D721Med (cell line): ENCODE measurements at regions not wholly inside any gene's neighbourhood (a gene's known extent, or its start where the extent isn't known, plus 50 kb on each side); places are given as distances from the start of the nearest gene placed in this dataset.

Source experiments
- DNase-seq: peaks from one replicate; pipeline ENCODE4 v3.0.0; 2011; ENCODE audit warnings: low spot score; ENCODE audit not compliant: insufficient read length
- FAIRE-seq: peaks from 2 replicates; lab custom pipeline; 2011; peaks lifted over from hg19 to GRCh38; lab: Jason Lieb, UNC
- TF ChIP-seq, protein P1 (sequence below): IDR thresholded peaks from 2 replicates; pipeline ENCODE4 v1.5.1; 2012; ENCODE audit warnings: mild to moderate bottlenecking, control low read depth; ENCODE audit not compliant: insufficient read depth; ENCODE audit errors: missing control alignments

GRCh38 chr12:94718114-94718513, 67.8 kb upstream of the TMCC3 start:
- TF ChIP-seq, protein P1, sequence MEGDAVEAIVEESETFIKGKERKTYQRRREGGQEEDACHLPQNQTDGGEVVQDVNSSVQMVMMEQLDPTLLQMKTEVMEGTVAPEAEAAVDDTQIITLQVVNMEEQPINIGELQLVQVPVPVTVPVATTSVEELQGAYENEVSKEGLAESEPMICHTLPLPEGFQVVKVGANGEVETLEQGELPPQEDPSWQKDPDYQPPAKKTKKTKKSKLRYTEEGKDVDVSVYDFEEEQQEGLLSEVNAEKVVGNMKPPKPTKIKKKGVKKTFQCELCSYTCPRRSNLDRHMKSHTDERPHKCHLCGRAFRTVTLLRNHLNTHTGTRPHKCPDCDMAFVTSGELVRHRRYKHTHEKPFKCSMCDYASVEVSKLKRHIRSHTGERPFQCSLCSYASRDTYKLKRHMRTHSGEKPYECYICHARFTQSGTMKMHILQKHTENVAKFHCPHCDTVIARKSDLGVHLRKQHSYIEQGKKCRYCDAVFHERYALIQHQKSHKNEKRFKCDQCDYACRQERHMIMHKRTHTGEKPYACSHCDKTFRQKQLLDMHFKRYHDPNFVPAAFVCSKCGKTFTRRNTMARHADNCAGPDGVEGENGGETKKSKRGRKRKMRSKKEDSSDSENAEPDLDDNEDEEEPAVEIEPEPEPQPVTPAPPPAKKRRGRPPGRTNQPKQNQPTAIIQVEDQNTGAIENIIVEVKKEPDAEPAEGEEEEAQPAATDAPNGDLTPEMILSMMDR = no peak
- no peak for FAIRE-seq
- DNase-seq = no peak

GRCh38 chr12:94717656-94718055, 67.3 kb upstream of the TMCC3 start:
- DNase-seq (no peak), FAIRE-seq (no peak)
- TF ChIP-seq, protein P1 = no peak

GRCh38 chr12:94717108-94717507, 66.8 kb upstream of the TMCC3 start:
- DNase-seq (no peak), FAIRE-seq (no peak)
- TF ChIP-seq, protein P1 = no peak

- FAIRE-seq (no peak), DNase-seq (no peak)
- TF ChIP-seq, protein P1 = no peak
Measured at GRCh38 chr12:94716339-94716738, 66.0 kb upstream of the TMCC3 start.

DNA sequence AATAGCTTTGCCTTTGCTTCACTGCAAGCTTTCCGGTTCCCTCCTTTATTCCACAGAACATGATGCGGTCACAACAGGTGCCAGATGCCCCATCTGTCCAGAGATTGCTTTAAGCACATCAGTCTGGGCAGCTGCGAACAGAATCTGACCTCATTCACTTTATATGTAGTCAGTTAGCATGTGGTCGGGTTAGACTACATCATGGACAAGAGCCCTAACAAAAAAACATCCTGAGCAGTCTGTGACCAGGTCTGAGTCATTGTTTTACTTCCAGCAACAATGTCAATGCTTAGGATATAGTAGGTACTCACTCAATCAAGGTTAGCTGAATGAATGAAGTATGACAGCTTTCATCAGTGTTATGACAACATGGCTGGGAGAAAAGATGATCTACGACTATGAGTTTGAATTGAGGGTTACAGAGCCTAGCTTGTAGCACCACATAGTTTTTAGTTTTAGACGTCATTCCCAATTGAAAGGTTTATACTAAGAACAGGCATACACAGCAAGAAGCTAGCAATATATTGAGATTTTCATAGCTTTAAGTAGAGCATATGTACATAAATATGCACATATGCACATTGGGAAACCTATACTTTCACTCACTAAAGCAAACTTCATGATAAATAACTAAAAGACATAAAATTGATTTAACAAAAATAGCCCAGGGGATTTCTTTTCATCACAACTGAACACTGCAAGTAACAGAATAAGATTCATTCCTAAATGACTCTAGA, 64.2 kb upstream of the TMCC3 start:
- DNase-seq = no peak
- no peak for FAIRE-seq
- TF ChIP-seq, protein P1 = no peak

DNA sequence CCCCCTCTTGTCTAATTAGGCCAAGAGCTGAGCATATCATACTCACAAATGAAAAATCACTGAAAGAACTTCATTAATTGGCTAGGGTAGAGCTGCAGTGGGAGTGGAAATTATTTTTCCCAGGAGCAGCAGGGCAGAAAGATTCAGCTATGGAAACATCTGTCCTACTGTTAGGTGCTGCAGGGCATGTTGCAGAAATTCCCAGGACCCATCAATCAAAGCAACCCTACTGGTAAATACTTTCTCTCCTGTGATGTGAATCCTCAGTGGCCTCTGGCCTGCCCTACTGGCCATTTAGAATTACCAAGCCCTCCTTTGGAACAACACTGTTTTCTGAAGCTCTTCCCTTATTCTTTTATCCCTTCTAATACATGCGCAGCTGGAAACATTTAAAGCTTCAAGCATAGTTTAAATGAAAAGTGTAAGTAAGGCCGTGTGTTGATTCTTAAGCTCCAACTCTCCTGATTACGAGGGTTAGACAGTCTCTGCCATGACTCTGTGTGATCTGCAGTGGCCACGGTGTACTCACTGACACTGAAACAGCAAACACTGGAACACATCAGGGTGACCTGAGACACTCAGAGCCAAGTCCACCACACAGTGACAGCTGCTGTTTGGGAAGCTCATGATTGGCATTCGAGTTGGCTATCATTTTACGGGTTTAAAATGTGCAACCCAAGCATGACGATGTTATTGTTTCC, 62.6 kb upstream of the TMCC3 start:
- DNase-seq (no peak), FAIRE-seq (no peak)
- TF ChIP-seq, protein P1 = no peak

GRCh38 chr12:94710933-94711332, 60.6 kb upstream of the TMCC3 start:
- DNase-seq (no peak), FAIRE-seq (no peak)
- TF ChIP-seq, protein P1 = peak; percentile 50
